ENCODE measurements at regions not wholly inside any gene's neighbourhood (a gene's known extent, or its start where the extent isn't known, plus 50 kb on each side); places are given as distances from the start of the nearest gene placed in this dataset.

- TF ChIP-seq, protein P1, sequence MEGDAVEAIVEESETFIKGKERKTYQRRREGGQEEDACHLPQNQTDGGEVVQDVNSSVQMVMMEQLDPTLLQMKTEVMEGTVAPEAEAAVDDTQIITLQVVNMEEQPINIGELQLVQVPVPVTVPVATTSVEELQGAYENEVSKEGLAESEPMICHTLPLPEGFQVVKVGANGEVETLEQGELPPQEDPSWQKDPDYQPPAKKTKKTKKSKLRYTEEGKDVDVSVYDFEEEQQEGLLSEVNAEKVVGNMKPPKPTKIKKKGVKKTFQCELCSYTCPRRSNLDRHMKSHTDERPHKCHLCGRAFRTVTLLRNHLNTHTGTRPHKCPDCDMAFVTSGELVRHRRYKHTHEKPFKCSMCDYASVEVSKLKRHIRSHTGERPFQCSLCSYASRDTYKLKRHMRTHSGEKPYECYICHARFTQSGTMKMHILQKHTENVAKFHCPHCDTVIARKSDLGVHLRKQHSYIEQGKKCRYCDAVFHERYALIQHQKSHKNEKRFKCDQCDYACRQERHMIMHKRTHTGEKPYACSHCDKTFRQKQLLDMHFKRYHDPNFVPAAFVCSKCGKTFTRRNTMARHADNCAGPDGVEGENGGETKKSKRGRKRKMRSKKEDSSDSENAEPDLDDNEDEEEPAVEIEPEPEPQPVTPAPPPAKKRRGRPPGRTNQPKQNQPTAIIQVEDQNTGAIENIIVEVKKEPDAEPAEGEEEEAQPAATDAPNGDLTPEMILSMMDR (IDR thresholded peaks at IDR 0.05 in 8 of 11, conservative IDR thresholded peaks at IDR 0.05 in 3 of 11) = no peak
- TF ChIP-seq POLR2AphosphoS5 (IDR thresholded peaks at IDR 0.05) (no peak), POLR2A (IDR thresholded peaks at IDR 0.05) (no peak)
Observed at GRCh38 chr5:155416765-155417164, 403.2 kb downstream of the KIF4B start.

Measured in spleen (tissue), 7 donors.